ENCODE measurements at regions not wholly inside any gene's neighbourhood (a gene's known extent, or its start where the extent isn't known, plus 50 kb on each side); places are given as distances from the start of the nearest gene placed in this dataset.

GRCh38 chr12:24109381-24110039, 160.0 kb upstream of the SOX5 start:
- TF ChIP-seq CTCF (IDR thresholded peaks at IDR 0.05) (peak in 5 of 6 experiments; percentile 35 to 60 (median 39)), POLR2A (IDR thresholded peaks at IDR 0.05) (no peak)
